Glutamatergic neuron (in vitro differentiated cells): ENCODE measurements at regions not wholly inside any gene's neighbourhood (a gene's known extent, or its start where the extent isn't known, plus 50 kb on each side); places are given as distances from the start of the nearest gene placed in this dataset.
A peak's percentile ranks its signal among the peaks of the same experiment; 100 is the strongest.

Source experiments
- DNase-seq: peaks from one replicate; pipeline ENCODE4 v3.0.0; 2022
- H3K27ac Mint-ChIP-seq: one replicate; pipeline ENCODE4 v1.8.0; 2020; ENCODE audit warnings: mild to moderate bottlenecking, mixed read lengths, inconsistent platforms; ENCODE audit not compliant: unreplicated experiment
- H3K27me3 Mint-ChIP-seq: one replicate; pipeline ENCODE4 v1.8.0; 2020; ENCODE audit warnings: mild to moderate bottlenecking, moderate library complexity, mixed read lengths, inconsistent platforms; ENCODE audit not compliant: unreplicated experiment
- H3K36me3 Mint-ChIP-seq: one replicate; pipeline ENCODE4 v1.8.0; 2020; ENCODE audit warnings: mild to moderate bottlenecking, mixed read lengths, inconsistent platforms; ENCODE audit not compliant: unreplicated experiment
- H3K4me1 Mint-ChIP-seq: one replicate; pipeline ENCODE4 v1.8.0; 2020; ENCODE audit warnings: mild to moderate bottlenecking, low read depth, mixed read lengths, inconsistent platforms; ENCODE audit not compliant: unreplicated experiment
- H3K4me3 Mint-ChIP-seq: one replicate; pipeline ENCODE4 v1.8.0; 2020; ENCODE audit warnings: mild to moderate bottlenecking, mixed read lengths, inconsistent platforms; ENCODE audit not compliant: unreplicated experiment
- H3K9me3 Mint-ChIP-seq: one replicate; pipeline ENCODE4 v1.8.0; 2020; ENCODE audit warnings: mild to moderate bottlenecking, moderate library complexity, mixed read lengths, inconsistent platforms; ENCODE audit not compliant: unreplicated experiment
- TF ChIP-seq, protein P1 (sequence below): fragments of 200-600 bp; sonication (generic); IDR thresholded peaks from one replicate; pipeline ENCODE4 v1.5.0; 2021; ENCODE audit not compliant: partially characterized antibody, unreplicated experiment

DNA sequence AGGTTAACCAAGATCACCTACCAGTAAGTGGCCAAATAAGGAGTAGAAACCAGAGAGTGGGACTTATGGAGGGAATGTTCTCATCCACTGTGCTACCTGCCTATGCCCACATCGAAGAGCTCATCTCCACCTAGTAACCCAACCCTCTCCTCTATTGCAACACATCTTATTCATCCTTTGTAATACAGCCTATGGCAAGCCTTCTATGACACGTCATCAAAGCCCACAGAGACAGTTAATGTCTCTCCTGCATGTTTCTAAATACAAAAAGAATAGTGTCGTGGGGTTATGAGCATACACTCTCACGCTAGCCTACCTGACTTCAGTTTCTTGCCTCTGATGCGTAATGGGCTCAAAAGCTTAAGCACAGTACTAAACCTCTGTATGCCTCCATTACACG lies 1158.1 kb upstream of the TENM4 start:
- no peak overlapping the region for H3K27ac Mint-ChIP-seq
- H3K36me3 Mint-ChIP-seq: no peaks in the 10 kb centered on the region
- H3K27me3 Mint-ChIP-seq: no peaks in the 10 kb centered on the region
- TF ChIP-seq, protein P1, sequence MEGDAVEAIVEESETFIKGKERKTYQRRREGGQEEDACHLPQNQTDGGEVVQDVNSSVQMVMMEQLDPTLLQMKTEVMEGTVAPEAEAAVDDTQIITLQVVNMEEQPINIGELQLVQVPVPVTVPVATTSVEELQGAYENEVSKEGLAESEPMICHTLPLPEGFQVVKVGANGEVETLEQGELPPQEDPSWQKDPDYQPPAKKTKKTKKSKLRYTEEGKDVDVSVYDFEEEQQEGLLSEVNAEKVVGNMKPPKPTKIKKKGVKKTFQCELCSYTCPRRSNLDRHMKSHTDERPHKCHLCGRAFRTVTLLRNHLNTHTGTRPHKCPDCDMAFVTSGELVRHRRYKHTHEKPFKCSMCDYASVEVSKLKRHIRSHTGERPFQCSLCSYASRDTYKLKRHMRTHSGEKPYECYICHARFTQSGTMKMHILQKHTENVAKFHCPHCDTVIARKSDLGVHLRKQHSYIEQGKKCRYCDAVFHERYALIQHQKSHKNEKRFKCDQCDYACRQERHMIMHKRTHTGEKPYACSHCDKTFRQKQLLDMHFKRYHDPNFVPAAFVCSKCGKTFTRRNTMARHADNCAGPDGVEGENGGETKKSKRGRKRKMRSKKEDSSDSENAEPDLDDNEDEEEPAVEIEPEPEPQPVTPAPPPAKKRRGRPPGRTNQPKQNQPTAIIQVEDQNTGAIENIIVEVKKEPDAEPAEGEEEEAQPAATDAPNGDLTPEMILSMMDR: no peak
- no peaks in the 10 kb centered on the region for H3K9me3 Mint-ChIP-seq
- H3K4me1 Mint-ChIP-seq: peaks cover 6% of the 10 kb centered on the region
- no peak overlapping the region for H3K4me3 Mint-ChIP-seq
- DNase-seq: no peak

DNA sequence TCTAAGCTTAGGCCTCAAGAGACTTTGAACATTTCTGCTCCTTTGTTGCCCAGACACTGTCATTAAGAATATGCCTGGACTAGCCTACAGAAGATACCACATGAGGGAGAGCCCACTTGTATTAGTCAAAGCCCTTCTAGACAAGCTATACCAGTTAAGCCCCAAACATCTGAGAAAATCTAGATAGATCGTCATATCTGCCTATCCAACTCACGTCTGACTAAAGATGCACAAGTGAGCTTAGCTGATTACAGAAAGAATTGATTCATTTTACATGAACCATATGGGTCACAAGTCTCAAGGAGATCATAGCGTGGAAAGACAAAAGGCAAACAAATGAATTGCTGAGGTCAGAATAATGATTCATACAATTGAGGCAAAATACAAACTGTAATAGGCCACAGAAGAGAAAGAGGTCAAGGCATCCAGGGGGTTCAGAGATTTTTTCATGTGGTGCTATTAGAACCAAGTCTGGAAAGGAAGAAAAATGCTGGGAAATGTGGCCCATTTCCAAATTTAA lies 1155.5 kb upstream of the TENM4 start:
- Mint-ChIP-seq H3K36me3 (no peaks in the 10 kb centered on the region), H3K9me3 (no peaks in the 10 kb centered on the region), H3K27me3 (no peaks in the 10 kb centered on the region), H3K27ac (peak overlapping the region; percentile 41), H3K4me3 (no peak overlapping the region), H3K4me1 (peaks cover 6% of the 10 kb centered on the region)
- TF ChIP-seq, protein P1: no peak
- no peak for DNase-seq

DNA sequence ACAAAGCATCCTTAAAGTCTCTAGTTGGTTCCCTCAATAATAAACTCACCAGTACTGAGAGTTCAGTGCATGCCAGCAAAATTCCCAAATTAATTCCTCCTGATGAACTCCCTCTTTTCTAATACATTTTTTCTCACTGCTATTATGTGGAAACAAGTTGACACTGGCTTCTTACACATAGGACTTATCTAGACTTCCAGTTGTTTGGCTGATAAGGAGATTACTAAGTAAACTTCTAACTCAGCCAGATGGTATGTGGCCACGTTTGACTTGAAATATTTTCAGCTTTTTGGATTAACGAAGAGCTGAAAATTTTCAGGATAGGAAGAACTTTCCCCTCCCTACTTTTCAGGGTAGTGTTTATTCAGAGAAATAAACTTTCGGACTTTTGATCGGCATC lies 1154.2 kb upstream of the TENM4 start:
- TF ChIP-seq, protein P1: no peak
- Mint-ChIP-seq H3K4me1 (peaks cover 6% of the 10 kb centered on the region), H3K36me3 (no peaks in the 10 kb centered on the region), H3K9me3 (no peaks in the 10 kb centered on the region), H3K27ac (no peak overlapping the region), H3K4me3 (no peak overlapping the region), H3K27me3 (no peaks in the 10 kb centered on the region)
- DNase-seq: no peak

DNA sequence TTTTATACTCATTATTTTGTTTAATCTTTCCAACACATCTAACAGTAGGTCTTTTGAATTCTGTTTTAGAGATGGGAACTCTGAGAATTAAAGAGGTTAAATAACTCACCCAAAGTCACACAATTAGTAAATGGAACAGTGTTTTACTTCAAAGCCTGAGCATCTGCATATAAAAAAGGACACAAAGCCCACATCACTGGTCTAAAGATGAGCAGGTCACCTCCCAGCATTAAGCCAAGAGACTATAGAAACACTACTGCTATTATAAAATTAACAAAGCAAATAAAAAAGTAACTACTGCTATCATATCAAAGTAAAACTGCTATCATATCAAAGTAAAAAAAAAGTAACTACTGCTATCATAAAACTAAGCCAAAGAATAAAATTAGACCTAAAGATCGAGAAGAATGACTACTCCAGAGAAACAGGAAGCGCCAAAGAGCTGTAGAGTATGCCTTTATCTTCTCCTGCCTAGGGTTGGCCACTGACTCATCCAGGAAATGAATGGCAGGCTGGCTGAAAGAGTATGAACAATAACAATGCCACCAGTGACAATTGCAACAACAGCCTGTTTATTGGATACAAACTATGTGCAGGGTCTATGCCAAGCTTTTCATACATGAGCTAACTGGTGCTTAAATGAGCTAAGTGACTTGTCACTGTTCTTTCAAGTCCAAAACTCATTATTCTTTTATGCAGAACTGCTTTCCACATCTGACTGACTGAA lies 1153.0 kb upstream of the TENM4 start:
- Mint-ChIP-seq H3K27me3 (no peaks in the 10 kb centered on the region), H3K9me3 (no peaks in the 10 kb centered on the region), H3K27ac (no peak overlapping the region), H3K4me1 (peaks cover 6% of the 10 kb centered on the region), H3K4me3 (no peak overlapping the region), H3K36me3 (no peaks in the 10 kb centered on the region)
- DNase-seq: no peak
- TF ChIP-seq, protein P1: no peak

DNA sequence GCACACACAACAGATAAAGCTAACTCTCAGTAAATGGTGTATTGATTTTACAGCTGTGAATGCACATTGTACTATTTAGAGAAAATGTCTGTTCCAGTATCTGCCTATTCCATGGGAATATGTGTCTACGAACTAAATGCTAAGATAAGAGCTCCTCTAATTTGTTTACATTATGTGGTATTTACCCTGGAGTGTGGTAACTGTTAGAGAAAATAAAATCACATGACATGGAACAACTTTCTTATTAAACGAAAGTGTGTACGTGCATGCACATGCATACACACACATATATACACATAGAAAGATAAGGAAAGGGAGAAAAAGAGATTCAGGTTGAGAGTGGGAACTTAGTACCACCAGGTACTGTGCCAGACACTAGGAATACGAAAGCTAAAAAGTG lies 1151.7 kb upstream of the TENM4 start:
- no peaks in the 10 kb centered on the region for H3K27me3 Mint-ChIP-seq
- DNase-seq: no peak
- H3K4me3 Mint-ChIP-seq: no peak overlapping the region
- no peak overlapping the region for H3K27ac Mint-ChIP-seq
- TF ChIP-seq, protein P1: no peak
- H3K4me1 Mint-ChIP-seq: peaks cover 6% of the 10 kb centered on the region
- no peaks in the 10 kb centered on the region for H3K36me3 Mint-ChIP-seq
- H3K9me3 Mint-ChIP-seq: no peaks in the 10 kb centered on the region
